Hematopoietic multipotent progenitor cell treated with erythropoietin and hydrocortisone succinate and interleukin-3 and kit ligand, for 15 days (in vitro differentiated cells): ENCODE measurements at regions not wholly inside any gene's neighbourhood (a gene's known extent, or its start where the extent isn't known, plus 50 kb on each side); places are given as distances from the start of the nearest gene placed in this dataset.

Source experiments
- DNase-seq: peaks from one replicate; pipeline ENCODE4 v3.0.0-alpha.2; 2015; ENCODE audit warnings: low spot score

GRCh38 chrX:112901869-112902725, 61.5 kb upstream of the AMOT start:
- no peak for DNase-seq

DNA sequence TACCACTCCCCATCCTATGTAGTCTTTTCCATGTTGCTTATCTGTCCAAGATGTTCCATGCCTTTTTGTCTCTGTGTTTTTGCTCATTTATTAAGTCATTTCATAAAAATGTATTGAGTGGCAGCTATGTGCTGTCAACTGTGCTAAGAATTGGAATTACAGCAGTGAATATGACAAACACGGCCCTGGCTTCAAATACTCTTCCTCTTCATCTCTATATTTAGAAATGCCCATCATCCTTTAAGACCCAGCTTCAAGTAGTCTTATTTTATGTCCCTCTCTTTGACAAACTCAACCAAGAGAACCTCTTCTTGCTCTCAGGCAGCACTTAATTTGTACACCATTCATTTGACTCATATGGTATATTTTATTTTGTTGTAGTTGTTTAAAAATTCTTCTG, 55.4 kb upstream of the AMOT start:
- no peak for DNase-seq
